ENCODE measurements at regions not wholly inside any gene's neighbourhood (a gene's known extent, or its start where the extent isn't known, plus 50 kb on each side); places are given as distances from the start of the nearest gene placed in this dataset.

GRCh38 chr13:80256352-80256932, 84.5 kb downstream of the SPRY2 start:
- Mint-ChIP-seq H3K36me3 (ENCODE audit: low read depth) (no peaks in the 10 kb centered on the region), H3K4me3 (no peak overlapping the region), H3K27me3 (no peaks in the 10 kb centered on the region), H3K9me3 (peaks cover 2% of the 10 kb centered on the region), H3K4me1 (ENCODE audit: low read depth) (no peaks in the 10 kb centered on the region), H3K27ac (no peak overlapping the region)
- no peak overlapping the region for H3K27ac ChIP-seq (ENCODE audit: low read depth in 1 of 2, low read length in 2 of 2)
- no peak for TF ChIP-seq CTCF (IDR thresholded peaks at IDR 0.05)
- intact Hi-C loops (cut with DNase I, micrococcal nuclease): no loop called here
- ChIA-PET CTCF (no interaction called here), POLR2A (no interaction called here)
- H3K4me1 ChIP-seq (ENCODE audit: insufficient read depth, low read length): no peaks in the 10 kb centered on the region
- DNase-seq (no peak), ATAC-seq (ENCODE audit: poor library complexity) (no peak)
- H3K27me3 ChIP-seq (ENCODE audit: control insufficient read depth in 1 of 2, insufficient read depth in 2 of 2, low read length in 2 of 2): no peaks in the 10 kb centered on the region
- no peaks in the 10 kb centered on the region for H3K9me3 ChIP-seq (ENCODE audit: control insufficient read depth in 1 of 2, insufficient read depth in 1 of 2, low read length in 2 of 2)
- no peaks in the 10 kb centered on the region for H3K36me3 ChIP-seq (ENCODE audit: insufficient read depth, low read length)
- H3K4me3 ChIP-seq (ENCODE audit: low read length): no peak overlapping the region

- no peak overlapping the region for H3K27ac ChIP-seq (ENCODE audit: low read depth in 1 of 2, low read length in 2 of 2)
- POLR2A ChIA-PET: no interaction called here
- H3K27me3 ChIP-seq (ENCODE audit: control insufficient read depth in 1 of 2, insufficient read depth in 2 of 2, low read length in 2 of 2): no peaks in the 10 kb centered on the region
- ATAC-seq (ENCODE audit: poor library complexity): no peak
- intact Hi-C loops (cut with DNase I, micrococcal nuclease): no loop called here
- no peaks in the 10 kb centered on the region for H3K9me3 ChIP-seq (ENCODE audit: control insufficient read depth in 1 of 2, insufficient read depth in 1 of 2, low read length in 2 of 2)
- Mint-ChIP-seq H3K27me3 (no peaks in the 10 kb centered on the region), H3K27ac (no peak overlapping the region), H3K36me3 (ENCODE audit: low read depth) (no peaks in the 10 kb centered on the region), H3K9me3 (no peaks in the 10 kb centered on the region), H3K4me1 (ENCODE audit: low read depth) (no peaks in the 10 kb centered on the region), H3K4me3 (no peak overlapping the region)
- no peak overlapping the region for H3K4me3 ChIP-seq (ENCODE audit: low read length)
- no peak for DNase-seq
- TF ChIP-seq CTCF (IDR thresholded peaks at IDR 0.05): no peak
- no peaks in the 10 kb centered on the region for H3K4me1 ChIP-seq (ENCODE audit: insufficient read depth, low read length)
- CTCF ChIA-PET: no interaction called here
- no peaks in the 10 kb centered on the region for H3K36me3 ChIP-seq (ENCODE audit: insufficient read depth, low read length)
Measured at GRCh38 chr13:80255946-80256345, 85.0 kb downstream of the SPRY2 start.

GRCh38 chr13:80251403-80251802, 89.5 kb downstream of the SPRY2 start:
- H3K27ac ChIP-seq (ENCODE audit: low read depth in 1 of 2, low read length in 2 of 2): no peak overlapping the region
- no peak for TF ChIP-seq CTCF (IDR thresholded peaks at IDR 0.05)
- H3K36me3 Mint-ChIP-seq (ENCODE audit: low read depth): no peaks in the 10 kb centered on the region
- intact Hi-C loops (cut with DNase I, micrococcal nuclease): no loop called here
- no peak overlapping the region for H3K27ac Mint-ChIP-seq
- no peaks in the 10 kb centered on the region for H3K9me3 ChIP-seq (ENCODE audit: control insufficient read depth in 1 of 2, insufficient read depth in 1 of 2, low read length in 2 of 2)
- no peaks in the 10 kb centered on the region for H3K27me3 Mint-ChIP-seq
- no peaks in the 10 kb centered on the region for H3K9me3 Mint-ChIP-seq
- H3K36me3 ChIP-seq (ENCODE audit: insufficient read depth, low read length): no peaks in the 10 kb centered on the region
- H3K27me3 ChIP-seq (ENCODE audit: control insufficient read depth in 1 of 2, insufficient read depth in 2 of 2, low read length in 2 of 2): no peaks in the 10 kb centered on the region
- ATAC-seq (ENCODE audit: poor library complexity): no peak
- CTCF ChIA-PET: no interaction called here
- H3K4me3 ChIP-seq (ENCODE audit: low read length): no peak overlapping the region
- no peaks in the 10 kb centered on the region for H3K4me1 ChIP-seq (ENCODE audit: insufficient read depth, low read length)
- POLR2A ChIA-PET: no interaction called here
- no peak for DNase-seq
- H3K4me1 Mint-ChIP-seq (ENCODE audit: low read depth): no peaks in the 10 kb centered on the region
- no peak overlapping the region for H3K4me3 Mint-ChIP-seq

Measured in CD4-positive, alpha-beta T cell (primary cell).